ENCODE measurements at regions not wholly inside any gene's neighbourhood (a gene's known extent, or its start where the extent isn't known, plus 50 kb on each side); places are given as distances from the start of the nearest gene placed in this dataset.

DNA sequence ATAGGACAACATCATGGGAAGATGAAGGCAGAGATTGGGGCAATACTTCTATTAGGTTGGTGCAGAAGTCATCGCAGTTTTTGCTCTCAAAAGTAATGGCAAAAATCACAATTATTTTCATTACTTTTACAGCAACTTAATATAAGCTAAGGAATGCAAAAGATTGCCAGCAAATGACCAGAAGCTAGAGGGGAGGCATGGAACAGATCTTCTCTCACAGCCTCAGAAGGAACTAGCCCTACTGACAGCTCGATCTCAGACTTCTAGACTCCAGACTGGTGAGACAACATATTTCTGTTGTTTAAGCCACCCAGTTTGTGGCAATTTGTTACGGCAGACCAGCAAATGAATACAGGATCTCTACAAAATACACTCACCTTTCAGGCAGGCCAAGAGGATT, 348.5 kb upstream of the TBX3 start:
- TF ChIP-seq EZH2phosphoT487 (IDR thresholded peaks at IDR 0.05; ENCODE audit: insufficient read depth, low read depth) (no peak), EZH2 (IDR thresholded peaks at IDR 0.05; ENCODE audit: insufficient read depth, poor library complexity, severe bottlenecking) (no peak)

Measured in GM23248 (cell line).